CD4-positive, CD25-positive, alpha-beta regulatory T cell (primary cell): ENCODE measurements at regions not wholly inside any gene's neighbourhood (a gene's known extent, or its start where the extent isn't known, plus 50 kb on each side); places are given as distances from the start of the nearest gene placed in this dataset.

Experiments
- ATAC-seq, 2 donors: fragments of 150-1000 bp; cut with Tn5 transposase; one replicate each; pipeline ENCODE4 v1.10.0; 2021; ENCODE audit warnings: low read depth in 2 of 2, moderate number of reproducible peaks in 2 of 2, moderate library complexity in 1 of 2
- DNase-seq, 3 donors: peaks; one replicate each; pipeline versions ENCODE4 v3.0.0 to v3.0.0-alpha.2; 2012 to 2022; ENCODE audit warnings: mixed read lengths in 1 of 3
- H3K27ac ChIP-seq: one replicate; pipeline ENCODE4 v1.7.0; 2013; ENCODE audit warnings: mild to moderate bottlenecking, low read length; ENCODE audit not compliant: insufficient read depth, poor library complexity, severe bottlenecking
- H3K27me3 ChIP-seq: one replicate; pipeline ENCODE4 v1.7.0; 2013; ENCODE audit warnings: low read length; ENCODE audit not compliant: control insufficient read depth, insufficient read depth
- H3K36me3 ChIP-seq: one replicate; pipeline ENCODE4 v1.7.0; 2013; ENCODE audit warnings: mild to moderate bottlenecking, low read length, moderate library complexity; ENCODE audit not compliant: control insufficient read depth, insufficient read depth
- H3K4me1 ChIP-seq: 2 replicates; pipeline ENCODE4 v1.7.0; 2013; ENCODE audit warnings: mild to moderate bottlenecking, low read length; ENCODE audit not compliant: insufficient read depth, control insufficient read depth, poor library complexity, severe bottlenecking
- H3K4me3 ChIP-seq: one replicate; pipeline ENCODE4 v1.7.0; 2013; ENCODE audit warnings: low read depth, mild to moderate bottlenecking, low read length, moderate library complexity
- H3K9me3 ChIP-seq, 2 experiments: 1 replicate in 1 of 2; 2 replicates in 1 of 2; pipeline ENCODE4 v1.7.0; 2013; ENCODE audit warnings: low read length in 2 of 2, mild to moderate bottlenecking in 1 of 2, moderate library complexity in 1 of 2; ENCODE audit not compliant: control insufficient read depth in 2 of 2
- H3K27ac Mint-ChIP-seq, 3 donors: one replicate each; pipeline ENCODE4 v1.8.0; 2020 to 2022; ENCODE audit warnings: mild to moderate bottlenecking in 3 of 3, mixed read lengths in 3 of 3, moderate library complexity in 2 of 3
- H3K27me3 Mint-ChIP-seq: one replicate; pipeline ENCODE4 v1.8.0; 2022; ENCODE audit warnings: mild to moderate bottlenecking, mixed read lengths
- H3K36me3 Mint-ChIP-seq: one replicate; pipeline ENCODE4 v1.8.0; 2020; ENCODE audit warnings: mixed read lengths
- H3K4me1 Mint-ChIP-seq, 4 donors: one replicate each; pipeline ENCODE4 v1.8.0; 2020 to 2022; ENCODE audit warnings: mixed read lengths in 4 of 4, mild to moderate bottlenecking in 1 of 4
- H3K4me3 Mint-ChIP-seq, 4 donors: one replicate each; pipeline ENCODE4 v1.8.0; 2020 to 2022; ENCODE audit warnings: mild to moderate bottlenecking in 4 of 4, mixed read lengths in 4 of 4, moderate library complexity in 3 of 4
- H3K9me3 Mint-ChIP-seq, 7 donors: one replicate each; pipeline ENCODE4 v1.8.0; 2020 to 2022; ENCODE audit warnings: mixed read lengths in 7 of 7, mild to moderate bottlenecking in 3 of 7, moderate library complexity in 2 of 7

DNA sequence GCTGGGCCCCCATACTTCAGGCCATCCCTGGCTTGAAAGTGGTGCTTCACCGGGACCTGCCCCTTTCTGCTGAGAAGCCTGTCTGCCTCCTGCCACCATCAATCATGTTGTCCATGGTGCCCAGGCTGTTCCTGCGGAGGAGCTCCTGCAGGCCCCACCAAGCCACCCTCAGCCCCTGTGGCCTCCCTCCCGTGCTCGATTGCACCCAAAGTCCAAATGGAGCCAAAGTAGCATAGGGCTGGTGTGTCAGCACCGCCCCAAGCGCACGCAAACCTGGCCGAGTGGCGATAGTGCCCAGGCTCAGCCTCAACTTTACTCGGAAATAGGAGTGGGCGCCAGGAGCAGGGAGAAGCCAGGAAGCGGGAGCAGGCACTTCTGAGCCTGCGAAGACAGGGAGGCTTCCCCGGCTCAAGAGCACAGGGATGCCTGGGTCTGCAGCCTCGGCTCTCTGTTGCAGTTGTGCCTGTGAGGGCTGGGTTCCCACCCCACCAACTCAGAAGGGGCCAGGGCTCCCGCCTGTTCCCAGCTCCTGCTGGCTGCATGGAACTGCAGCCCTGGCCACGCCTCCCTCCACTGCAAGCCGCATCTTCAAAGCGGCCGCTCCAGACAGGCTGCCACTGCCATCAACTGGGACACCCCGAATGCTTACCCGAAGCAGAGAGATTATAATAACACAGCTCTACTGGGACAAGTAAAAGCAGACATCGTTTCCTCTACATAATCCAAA is 203.0 kb downstream of the ARRDC4 start:
- no peak for ATAC-seq
- H3K36me3 Mint-ChIP-seq: no peaks in the 10 kb centered on the region
- Histone ChIP-seq H3K27me3 (no peaks in the 10 kb centered on the region), H3K4me1 (peaks cover 4% of the 10 kb centered on the region), H3K9me3 (no peaks in the 10 kb centered on the region), H3K4me3 (no peak overlapping the region), H3K27ac (no peak overlapping the region), H3K36me3 (no peaks in the 10 kb centered on the region)
- peaks cover 0 to 2% (median 0%) of the 10 kb centered on the region in 7 donors for H3K9me3 Mint-ChIP-seq
- H3K4me3 Mint-ChIP-seq: no peak overlapping the region
- no peak overlapping the region for H3K27ac Mint-ChIP-seq
- DNase-seq: no peak
- H3K27me3 Mint-ChIP-seq: peaks cover 8% of the 10 kb centered on the region
- peaks cover 9 to 24% (median 14%) of the 10 kb centered on the region in 4 donors for H3K4me1 Mint-ChIP-seq

DNA sequence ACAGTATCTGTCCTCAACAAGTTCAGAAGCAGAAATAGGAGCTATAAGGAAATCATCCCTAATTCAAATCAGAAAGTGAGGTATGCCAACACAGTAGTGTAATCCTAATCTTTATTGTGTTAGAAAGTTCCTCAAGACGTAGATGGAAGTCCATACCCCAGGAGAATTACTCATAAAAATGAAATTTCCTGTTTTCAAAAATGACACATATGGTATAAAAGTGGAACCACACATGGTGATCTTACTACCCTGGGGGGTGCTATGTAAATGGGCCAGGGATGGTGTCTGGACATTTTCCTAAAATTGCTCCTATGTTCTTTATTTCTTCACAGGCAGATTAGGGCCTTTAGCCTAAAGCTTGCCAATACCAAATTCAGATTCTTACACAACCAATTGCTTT is 204.1 kb downstream of the ARRDC4 start:
- no peak for DNase-seq
- H3K27me3 Mint-ChIP-seq: peaks cover 8% of the 10 kb centered on the region
- no peak overlapping the region for H3K27ac ChIP-seq
- H3K4me1 ChIP-seq: peaks cover 4% of the 10 kb centered on the region
- peaks cover 5 to 19% (median 13%) of the 10 kb centered on the region in 4 donors for H3K4me1 Mint-ChIP-seq
- H3K4me3 ChIP-seq: no peak overlapping the region
- no peaks in the 10 kb centered on the region for H3K27me3 ChIP-seq
- peaks cover 0 to 2% (median 0%) of the 10 kb centered on the region in 7 donors for H3K9me3 Mint-ChIP-seq
- no peaks in the 10 kb centered on the region for H3K9me3 ChIP-seq
- no peak overlapping the region for H3K27ac Mint-ChIP-seq
- H3K36me3 Mint-ChIP-seq: no peaks in the 10 kb centered on the region
- no peak for ATAC-seq
- no peaks in the 10 kb centered on the region for H3K36me3 ChIP-seq
- no peak overlapping the region for H3K4me3 Mint-ChIP-seq

DNA sequence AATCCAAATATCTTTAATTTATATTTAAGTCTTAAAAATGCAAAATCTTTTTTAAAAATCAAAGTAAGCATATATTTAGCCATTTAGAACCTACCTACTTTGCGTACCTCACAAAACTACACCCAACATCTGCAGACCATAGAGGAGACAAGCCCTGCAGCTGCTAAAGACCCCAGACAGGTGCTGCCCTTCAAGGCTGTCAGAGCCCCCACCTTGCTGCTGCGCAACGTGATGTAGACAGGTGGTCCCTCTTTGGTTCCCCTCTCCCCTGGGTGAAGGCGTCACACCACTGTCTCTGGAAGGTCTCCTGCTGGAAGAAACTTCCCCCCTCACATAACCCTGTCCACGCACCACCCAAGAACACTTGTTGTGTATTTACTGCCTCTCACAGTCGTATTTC is 204.5 kb downstream of the ARRDC4 start:
- H3K4me3 Mint-ChIP-seq: no peak overlapping the region
- H3K4me1 Mint-ChIP-seq: peaks cover 4 to 15% (median 10%) of the 10 kb centered on the region in 4 donors

DNA sequence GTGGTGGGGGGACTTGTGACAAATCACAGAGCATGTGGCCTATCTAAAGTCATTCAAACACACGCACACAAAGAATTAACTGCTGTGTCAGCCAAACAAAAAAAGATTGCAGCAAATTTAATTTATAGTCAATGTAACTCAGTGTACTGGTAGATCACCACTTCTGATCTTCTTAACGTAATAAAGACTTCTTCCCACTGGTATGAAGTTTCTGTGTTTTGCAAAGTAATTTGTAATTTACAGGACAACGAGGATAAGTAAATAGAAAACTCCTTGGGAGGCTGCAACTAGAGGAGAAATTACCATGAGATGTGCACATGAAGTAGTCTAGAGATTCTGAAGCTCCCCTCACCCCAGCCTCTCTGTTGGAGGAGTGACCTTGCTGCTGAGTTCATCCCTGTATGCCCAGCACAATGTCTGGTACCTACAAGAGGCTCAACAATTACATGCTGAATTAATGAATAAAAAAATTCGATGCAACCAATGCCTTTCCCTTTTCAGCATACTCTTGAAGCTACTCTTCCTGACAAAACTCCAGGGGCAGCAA is 207.3 kb downstream of the ARRDC4 start:
- Histone ChIP-seq H3K4me3 (no peak overlapping the region), H3K4me1 (no peaks in the 10 kb centered on the region), H3K27me3 (no peaks in the 10 kb centered on the region), H3K36me3 (no peaks in the 10 kb centered on the region), H3K27ac (no peak overlapping the region), H3K9me3 (no peaks in the 10 kb centered on the region)
- no peak overlapping the region for H3K27ac Mint-ChIP-seq
- no peak overlapping the region for H3K4me3 Mint-ChIP-seq
- peaks cover 0 to 2% (median 0%) of the 10 kb centered on the region in 7 donors for H3K9me3 Mint-ChIP-seq
- ATAC-seq (no peak), DNase-seq (no peak)
- peaks cover 13% of the 10 kb centered on the region for H3K27me3 Mint-ChIP-seq
- no peaks in the 10 kb centered on the region for H3K36me3 Mint-ChIP-seq
- no peaks in the 10 kb centered on the region for H3K4me1 Mint-ChIP-seq

More for the DNA sequence above, 204.5 kb downstream of the ARRDC4 start:
- H3K27ac Mint-ChIP-seq: no peak overlapping the region
- Histone ChIP-seq H3K4me1 (peaks cover 4% of the 10 kb centered on the region), H3K9me3 (no peaks in the 10 kb centered on the region), H3K27me3 (no peaks in the 10 kb centered on the region), H3K27ac (no peak overlapping the region), H3K4me3 (no peak overlapping the region), H3K36me3 (no peaks in the 10 kb centered on the region)
- no peak for DNase-seq
- ATAC-seq: no peak
- H3K36me3 Mint-ChIP-seq: no peaks in the 10 kb centered on the region
- peaks cover 8% of the 10 kb centered on the region for H3K27me3 Mint-ChIP-seq
- peaks cover 0 to 2% (median 0%) of the 10 kb centered on the region in 7 donors for H3K9me3 Mint-ChIP-seq

DNA sequence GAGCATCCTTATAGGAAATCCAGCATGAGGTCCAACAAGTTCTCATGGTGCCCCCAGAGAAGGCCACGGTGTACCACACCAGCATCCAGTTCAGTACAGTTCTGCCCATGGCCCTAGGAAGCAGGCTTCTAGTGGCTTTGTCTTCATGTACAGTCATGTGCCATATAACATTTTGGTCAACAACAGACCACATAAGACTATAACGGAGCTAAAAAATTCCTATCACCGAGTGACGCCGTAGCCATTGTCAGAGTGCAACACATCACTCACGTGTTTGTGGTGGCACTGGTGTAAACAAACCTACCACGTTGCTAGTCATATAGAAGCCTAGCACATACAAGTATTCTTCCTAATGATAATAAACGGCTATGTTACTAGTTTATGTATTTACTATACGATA is 209.0 kb downstream of the ARRDC4 start:
- no peak overlapping the region for H3K4me3 Mint-ChIP-seq
- peaks cover 13% of the 10 kb centered on the region for H3K27me3 Mint-ChIP-seq
- Histone ChIP-seq H3K4me1 (no peaks in the 10 kb centered on the region), H3K36me3 (no peaks in the 10 kb centered on the region), H3K4me3 (no peak overlapping the region), H3K27ac (no peak overlapping the region), H3K9me3 (no peaks in the 10 kb centered on the region), H3K27me3 (no peaks in the 10 kb centered on the region)
- peaks cover 0 to 2% (median 0%) of the 10 kb centered on the region in 7 donors for H3K9me3 Mint-ChIP-seq
- no peaks in the 10 kb centered on the region for H3K4me1 Mint-ChIP-seq
- H3K36me3 Mint-ChIP-seq: no peaks in the 10 kb centered on the region
- H3K27ac Mint-ChIP-seq: no peak overlapping the region
- ATAC-seq (no peak), DNase-seq (no peak)

DNA sequence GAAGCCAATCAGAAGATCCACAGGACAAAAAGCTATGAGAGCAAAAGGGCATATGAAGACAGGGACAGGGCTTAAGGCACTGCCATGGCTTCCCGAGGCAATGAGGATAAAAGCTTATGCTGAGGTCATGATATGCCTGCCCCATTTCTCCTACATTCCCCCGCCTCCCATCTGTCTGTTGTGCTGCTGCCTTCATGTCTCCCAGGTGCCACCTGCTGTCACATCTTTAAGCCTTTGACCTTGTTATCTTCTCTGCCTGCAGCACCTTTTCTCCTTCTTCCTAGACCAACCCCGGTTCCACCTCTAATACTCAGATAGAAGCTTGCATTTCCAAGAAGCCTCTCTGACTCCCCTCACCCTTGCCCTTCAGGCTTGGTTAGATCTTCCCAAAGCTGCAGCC is 213.8 kb downstream of the ARRDC4 start:
- Mint-ChIP-seq H3K27me3 (peaks cover 12% of the 10 kb centered on the region), H3K36me3 (no peaks in the 10 kb centered on the region), H3K4me3 (no peak overlapping the region), H3K4me1 (peaks cover 0 to 10% (median 7%) of the 10 kb centered on the region in 4 donors), H3K9me3 (peaks cover 0 to 1% (median 0%) of the 10 kb centered on the region in 7 donors), H3K27ac (no peak overlapping the region)
- DNase-seq: no peak
- no peak overlapping the region for H3K27ac ChIP-seq
- no peak overlapping the region for H3K4me3 ChIP-seq
- no peaks in the 10 kb centered on the region for H3K4me1 ChIP-seq
- no peaks in the 10 kb centered on the region for H3K36me3 ChIP-seq
- no peaks in the 10 kb centered on the region for H3K9me3 ChIP-seq
- H3K27me3 ChIP-seq: no peaks in the 10 kb centered on the region
- ATAC-seq: no peak

DNA sequence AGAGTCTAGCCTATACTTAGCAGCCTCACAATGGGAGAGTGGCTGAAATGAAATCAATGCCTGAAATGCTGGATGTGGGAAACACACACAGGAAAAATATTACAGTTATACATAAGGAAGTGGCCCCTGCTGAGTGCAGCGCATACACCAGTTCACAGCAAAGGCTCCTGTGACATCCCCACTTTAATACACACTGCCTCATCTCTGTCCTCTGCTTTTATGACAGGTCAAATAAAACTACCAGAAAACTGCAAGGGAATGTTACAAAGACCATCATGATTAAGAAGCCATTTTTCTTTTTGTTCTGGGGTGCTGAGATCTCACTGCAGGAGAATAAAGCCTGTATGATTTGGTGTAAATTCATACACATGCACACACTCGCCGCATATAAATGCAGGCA is 214.3 kb downstream of the ARRDC4 start:
- no peak overlapping the region for H3K27ac ChIP-seq
- DNase-seq (no peak), ATAC-seq (no peak)
- H3K4me1 ChIP-seq: no peaks in the 10 kb centered on the region
- no peaks in the 10 kb centered on the region for H3K36me3 ChIP-seq
- Mint-ChIP-seq H3K4me3 (no peak overlapping the region), H3K27me3 (peaks cover 12% of the 10 kb centered on the region), H3K9me3 (peaks cover 0 to 1% (median 0%) of the 10 kb centered on the region in 7 donors), H3K4me1 (peaks cover 0 to 10% (median 7%) of the 10 kb centered on the region in 4 donors), H3K36me3 (no peaks in the 10 kb centered on the region), H3K27ac (no peak overlapping the region)
- no peak overlapping the region for H3K4me3 ChIP-seq
- H3K9me3 ChIP-seq: no peaks in the 10 kb centered on the region
- no peaks in the 10 kb centered on the region for H3K27me3 ChIP-seq
